ENCODE measurements at regions not wholly inside any gene's neighbourhood (a gene's known extent, or its start where the extent isn't known, plus 50 kb on each side); places are given as distances from the start of the nearest gene placed in this dataset.

- TF ChIP-seq CTCF (conservative IDR thresholded peaks at IDR 0.05; ENCODE audit: low read length) (no peak), EZH2phosphoT487 (IDR thresholded peaks at IDR 0.05; ENCODE audit: borderline replicate concordance, low read depth, low read length) (no peak)
Observed at GRCh38 chr5:87850843-87851242, 417.8 kb downstream of the TMEM161B start.

All from OCI-LY7 (cell line).